ENCODE measurements at regions not wholly inside any gene's neighbourhood (a gene's known extent, or its start where the extent isn't known, plus 50 kb on each side); places are given as distances from the start of the nearest gene placed in this dataset.
"Not testable (repeated sequence)": the region's sequence is repeated elsewhere in the genome, so short reads cannot be mapped to it uniquely, and the experiment has no call there.

- Mint-ChIP-seq H3K4me3 (ENCODE audit: low read depth) (no peak overlapping the region), H3K27ac (no peak overlapping the region), H3K4me1 (ENCODE audit: low read depth) (no peaks in the 10 kb centered on the region), H3K36me3 (ENCODE audit: insufficient read depth) (no peaks in the 10 kb centered on the region), H3K27me3 (no peaks in the 10 kb centered on the region), H3K9me3 (ENCODE audit: low read depth) (no peaks in the 10 kb centered on the region)
- no peak for DNase-seq (ENCODE audit: low spot score, unreplicated experiment)
- no peak for TF ChIP-seq CTCF (IDR thresholded peaks at IDR 0.05; ENCODE audit: unreplicated experiment)
Measured at GRCh38 chr4:17024425-17024824, 126.0 kb upstream of the LDB2 start.

- no peak for DNase-seq (ENCODE audit: low spot score, unreplicated experiment)
- Mint-ChIP-seq H3K27me3 (no peaks in the 10 kb centered on the region), H3K4me1 (ENCODE audit: low read depth) (no peaks in the 10 kb centered on the region), H3K36me3 (ENCODE audit: insufficient read depth) (no peaks in the 10 kb centered on the region), H3K9me3 (ENCODE audit: low read depth) (no peaks in the 10 kb centered on the region), H3K4me3 (ENCODE audit: low read depth) (no peak overlapping the region), H3K27ac (no peak overlapping the region)
- no peak for TF ChIP-seq CTCF (IDR thresholded peaks at IDR 0.05; ENCODE audit: unreplicated experiment)
Measured at GRCh38 chr4:17020901-17021300, 122.5 kb upstream of the LDB2 start.

- DNase-seq (ENCODE audit: low spot score, unreplicated experiment), result no peak
- no peak overlapping the region for H3K27ac Mint-ChIP-seq
- H3K9me3 Mint-ChIP-seq (ENCODE audit: low read depth), result peaks cover under 1% of the 10 kb centered on the region
- H3K27me3 Mint-ChIP-seq, result no peaks in the 10 kb centered on the region
- H3K4me1 Mint-ChIP-seq (ENCODE audit: low read depth), result no peaks in the 10 kb centered on the region
- H3K4me3 Mint-ChIP-seq (ENCODE audit: low read depth), result no peak overlapping the region
- no peaks in the 10 kb centered on the region for H3K36me3 Mint-ChIP-seq (ENCODE audit: insufficient read depth)
- no peak for TF ChIP-seq CTCF (IDR thresholded peaks at IDR 0.05; ENCODE audit: unreplicated experiment)
Measured at GRCh38 chr4:17020451-17020850, 122.0 kb upstream of the LDB2 start.

- not testable (repeated sequence) for H3K36me3 Mint-ChIP-seq (ENCODE audit: insufficient read depth); DNase-seq (ENCODE audit: low spot score, unreplicated experiment); H3K4me1 Mint-ChIP-seq (ENCODE audit: low read depth); H3K27ac Mint-ChIP-seq; H3K27me3 Mint-ChIP-seq; H3K9me3 Mint-ChIP-seq (ENCODE audit: low read depth); H3K4me3 Mint-ChIP-seq (ENCODE audit: low read depth)
Measured at GRCh38 chr4:17018621-17019020, 120.2 kb upstream of the LDB2 start.

- DNase-seq (ENCODE audit: low spot score, unreplicated experiment), result no peak
- TF ChIP-seq CTCF (IDR thresholded peaks at IDR 0.05; ENCODE audit: unreplicated experiment), result no peak
- Mint-ChIP-seq H3K27ac (no peak overlapping the region), H3K4me3 (ENCODE audit: low read depth) (no peak overlapping the region), H3K4me1 (ENCODE audit: low read depth) (no peaks in the 10 kb centered on the region), H3K36me3 (ENCODE audit: insufficient read depth) (no peaks in the 10 kb centered on the region), H3K9me3 (ENCODE audit: low read depth) (peaks cover 6% of the 10 kb centered on the region), H3K27me3 (no peaks in the 10 kb centered on the region)
Measured at GRCh38 chr4:17018013-17018412, 119.6 kb upstream of the LDB2 start.

GRCh38 chr4:17013382-17014006, 115.0 kb upstream of the LDB2 start:
- DNase-seq (ENCODE audit: low spot score, unreplicated experiment), result no peak
- no peaks in the 10 kb centered on the region for H3K36me3 Mint-ChIP-seq (ENCODE audit: insufficient read depth)
- H3K27me3 Mint-ChIP-seq, result no peaks in the 10 kb centered on the region
- H3K9me3 Mint-ChIP-seq (ENCODE audit: low read depth), result peaks cover 6% of the 10 kb centered on the region
- H3K27ac Mint-ChIP-seq, result no peak overlapping the region
- H3K4me1 Mint-ChIP-seq (ENCODE audit: low read depth), result no peaks in the 10 kb centered on the region
- TF ChIP-seq CTCF (IDR thresholded peaks at IDR 0.05; ENCODE audit: unreplicated experiment), result no peak
- no peak overlapping the region for H3K4me3 Mint-ChIP-seq (ENCODE audit: low read depth)

All from progenitor cell of endocrine pancreas (in vitro differentiated cells).